ENCODE measurements at regions not wholly inside any gene's neighbourhood (a gene's known extent, or its start where the extent isn't known, plus 50 kb on each side); places are given as distances from the start of the nearest gene placed in this dataset.

- no peak overlapping the region for H3K27ac Mint-ChIP-seq
- H3K36me3 Mint-ChIP-seq, result no peaks in the 10 kb centered on the region
- DNase-seq, result no peak
- H3K4me3 Mint-ChIP-seq, result no peak overlapping the region
- no peaks in the 10 kb centered on the region for H3K9me3 Mint-ChIP-seq
- H3K27me3 Mint-ChIP-seq (ENCODE audit: low read depth in 3 of 3), result peaks cover 1 to 6% (median 3%) of the 10 kb centered on the region in 3 donors
- H3K4me1 Mint-ChIP-seq, result no peaks in the 10 kb centered on the region
Observed at GRCh38 chr6:44771647-44772415, 384.3 kb downstream of the CDC5L start.

GRCh38 chr6:44772838-44773237 lies 385.3 kb downstream of the CDC5L start:
- H3K9me3 Mint-ChIP-seq, result no peaks in the 10 kb centered on the region

DNA sequence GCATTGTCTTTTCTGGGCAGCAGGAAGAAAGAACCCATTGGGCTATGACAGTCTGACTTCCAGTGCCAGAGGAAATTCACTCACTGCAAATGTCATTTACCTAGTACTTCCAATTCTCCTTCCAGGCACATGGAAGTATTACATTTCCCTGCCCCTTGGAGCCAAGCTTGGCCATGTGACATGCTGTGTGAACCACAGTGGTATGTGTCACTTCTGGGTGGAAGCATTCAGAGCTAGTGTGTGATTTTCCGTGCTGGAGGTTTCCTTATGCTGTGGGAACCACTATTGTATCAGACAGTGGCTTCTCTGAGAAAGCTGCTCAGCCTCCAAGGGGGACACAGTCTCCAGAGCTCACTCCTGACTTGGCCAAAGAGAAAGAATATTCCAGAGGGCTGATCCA lies 387.6 kb downstream of the CDC5L start:
- Mint-ChIP-seq H3K4me1 (no peaks in the 10 kb centered on the region), H3K9me3 (no peaks in the 10 kb centered on the region), H3K4me3 (no peak overlapping the region), H3K27ac (no peak overlapping the region), H3K36me3 (no peaks in the 10 kb centered on the region), H3K27me3 (ENCODE audit: low read depth in 3 of 3) (peaks cover 1 to 4% (median 3%) of the 10 kb centered on the region in 3 donors)
- no peak for DNase-seq

More at GRCh38 chr6:44772838-44773237, 385.3 kb downstream of the CDC5L start:
- no peak overlapping the region for H3K4me3 Mint-ChIP-seq
- peaks cover 1 to 6% (median 3%) of the 10 kb centered on the region in 3 donors for H3K27me3 Mint-ChIP-seq (ENCODE audit: low read depth in 3 of 3)
- H3K4me1 Mint-ChIP-seq, result no peaks in the 10 kb centered on the region
- H3K27ac Mint-ChIP-seq, result no peak overlapping the region
- DNase-seq, result no peak
- no peaks in the 10 kb centered on the region for H3K36me3 Mint-ChIP-seq

GRCh38 chr6:44776344-44776743 lies 388.8 kb downstream of the CDC5L start:
- Mint-ChIP-seq H3K4me1 (no peaks in the 10 kb centered on the region), H3K9me3 (no peaks in the 10 kb centered on the region), H3K27me3 (ENCODE audit: low read depth in 3 of 3) (peaks cover 1 to 4% (median 3%) of the 10 kb centered on the region in 3 donors), H3K4me3 (no peak overlapping the region), H3K36me3 (no peaks in the 10 kb centered on the region), H3K27ac (no peak overlapping the region)
- no peak for DNase-seq

DNA sequence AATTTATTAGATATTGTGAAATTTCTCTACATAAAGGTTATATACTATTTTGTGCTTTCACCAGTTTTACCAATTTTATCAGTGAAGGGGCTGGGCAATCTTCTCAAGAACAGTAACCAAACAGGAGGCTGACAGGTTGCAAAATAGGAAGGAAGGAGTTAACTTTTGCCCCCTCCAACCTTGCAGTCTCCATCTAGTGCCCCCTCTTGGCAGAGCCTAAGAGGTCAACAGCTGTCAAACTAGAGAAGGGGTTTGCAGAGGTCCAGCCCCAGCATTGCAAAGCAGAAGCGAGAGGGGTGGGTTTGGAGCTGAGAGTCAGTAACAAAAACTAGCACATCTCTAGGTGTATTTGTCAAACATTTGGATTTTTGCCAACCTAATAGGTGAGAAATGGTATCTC lies 391.0 kb downstream of the CDC5L start:
- Mint-ChIP-seq H3K27ac (no peak overlapping the region), H3K36me3 (no peaks in the 10 kb centered on the region), H3K9me3 (no peaks in the 10 kb centered on the region), H3K27me3 (ENCODE audit: low read depth in 3 of 3) (peaks cover 0 to 3% (median 1%) of the 10 kb centered on the region in 3 donors), H3K4me1 (no peaks in the 10 kb centered on the region), H3K4me3 (no peak overlapping the region)
- DNase-seq, result no peak
